ENCODE measurements at regions not wholly inside any gene's neighbourhood (a gene's known extent, or its start where the extent isn't known, plus 50 kb on each side); places are given as distances from the start of the nearest gene placed in this dataset.

DNA sequence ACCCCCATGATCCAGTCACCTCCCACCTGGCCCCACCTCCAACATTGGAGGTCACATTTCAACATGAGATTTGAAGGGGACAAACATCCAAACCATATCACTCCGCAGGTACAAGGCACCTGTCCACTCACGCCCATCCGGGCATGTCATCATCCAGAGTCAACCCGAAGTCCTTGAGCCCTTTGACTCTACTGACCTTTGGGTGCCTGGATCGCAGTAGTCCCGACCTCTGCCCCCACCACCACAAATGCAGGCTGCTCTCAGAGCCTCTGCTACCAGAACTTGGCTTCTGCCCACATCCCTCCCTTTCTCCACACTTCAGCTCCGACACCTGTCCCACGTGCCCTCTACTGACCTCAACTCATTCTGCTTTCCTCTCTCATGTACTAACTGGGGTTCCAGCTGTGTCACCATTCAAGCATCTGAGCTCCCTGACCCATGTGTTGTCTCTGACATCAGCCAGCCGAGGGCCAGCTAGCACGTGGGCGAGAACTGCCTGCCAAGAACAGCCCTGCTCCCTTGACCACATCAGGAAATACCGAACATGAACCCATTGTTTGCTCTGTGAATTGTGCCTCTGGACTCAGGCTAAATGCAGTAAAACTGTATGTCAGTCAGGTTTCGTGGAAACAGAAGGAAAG, 498.3 kb upstream of the SULF2 start:
- no peaks in the 10 kb centered on the region for H3K36me3 Mint-ChIP-seq (ENCODE audit: low read depth)
- peaks cover 6% of the 10 kb centered on the region for H3K27me3 Mint-ChIP-seq
- no peak overlapping the region for H3K4me3 Mint-ChIP-seq
- H3K9me3 Mint-ChIP-seq: no peaks in the 10 kb centered on the region
- no peak overlapping the region for H3K27ac Mint-ChIP-seq
- no peaks in the 10 kb centered on the region for H3K4me1 Mint-ChIP-seq (ENCODE audit: low read depth)

DNA sequence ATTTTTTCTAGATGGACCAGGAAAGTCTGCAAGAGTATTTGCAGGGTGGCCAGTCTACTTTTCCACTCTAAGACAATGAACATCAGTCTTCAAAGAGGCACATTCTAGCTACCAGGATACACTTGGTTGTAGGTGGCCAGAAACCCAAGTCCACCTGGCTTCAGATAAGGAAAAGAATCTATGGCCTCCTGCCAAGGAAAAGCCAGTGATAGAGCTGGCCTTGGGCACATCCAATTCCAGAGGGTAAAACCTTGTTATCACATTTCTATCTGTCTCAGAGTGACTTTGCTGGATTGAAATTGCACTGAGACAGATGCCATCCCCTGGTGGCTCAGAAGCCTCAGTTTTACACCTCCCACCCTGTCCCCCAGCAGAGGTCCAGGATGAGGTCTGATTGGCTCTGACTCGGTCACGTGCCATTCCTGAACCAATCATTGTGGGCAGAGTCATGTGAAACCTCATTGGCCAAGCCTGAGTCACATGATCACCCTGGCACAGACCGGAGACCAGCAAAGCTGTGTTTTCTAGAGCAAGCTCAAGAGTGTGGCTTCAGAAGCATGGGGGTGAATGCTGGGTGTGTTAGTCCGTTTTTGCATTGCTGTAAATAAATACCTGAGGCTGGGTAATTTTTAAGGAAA, 497.4 kb upstream of the SULF2 start:
- Mint-ChIP-seq H3K4me1 (ENCODE audit: low read depth) (no peaks in the 10 kb centered on the region), H3K27me3 (peaks cover 11% of the 10 kb centered on the region), H3K27ac (no peak overlapping the region), H3K4me3 (no peak overlapping the region), H3K9me3 (no peaks in the 10 kb centered on the region), H3K36me3 (ENCODE audit: low read depth) (no peaks in the 10 kb centered on the region)

DNA sequence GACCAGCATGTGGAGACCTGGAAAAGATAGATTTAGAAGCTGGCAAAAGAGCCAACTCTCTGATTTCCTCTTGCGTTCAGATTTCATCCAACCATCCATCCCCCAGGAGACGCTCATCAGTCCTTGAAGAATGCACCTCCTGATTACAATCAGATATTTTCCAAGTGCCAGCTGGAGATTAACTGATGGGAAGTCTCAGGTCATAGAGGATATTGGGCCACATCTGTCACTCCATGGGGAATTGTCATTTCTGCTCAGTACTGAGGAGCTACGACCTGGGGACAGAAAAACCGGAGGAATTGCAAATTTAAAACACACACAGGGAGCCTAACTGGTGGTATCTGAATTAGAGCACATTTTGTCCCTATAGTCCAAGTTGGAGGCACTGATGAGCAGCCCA, 496.2 kb upstream of the SULF2 start:
- Mint-ChIP-seq H3K4me1 (ENCODE audit: low read depth) (no peaks in the 10 kb centered on the region), H3K27ac (no peak overlapping the region), H3K27me3 (peaks cover 11% of the 10 kb centered on the region), H3K9me3 (no peaks in the 10 kb centered on the region), H3K4me3 (no peak overlapping the region), H3K36me3 (ENCODE audit: low read depth) (no peaks in the 10 kb centered on the region)

DNA sequence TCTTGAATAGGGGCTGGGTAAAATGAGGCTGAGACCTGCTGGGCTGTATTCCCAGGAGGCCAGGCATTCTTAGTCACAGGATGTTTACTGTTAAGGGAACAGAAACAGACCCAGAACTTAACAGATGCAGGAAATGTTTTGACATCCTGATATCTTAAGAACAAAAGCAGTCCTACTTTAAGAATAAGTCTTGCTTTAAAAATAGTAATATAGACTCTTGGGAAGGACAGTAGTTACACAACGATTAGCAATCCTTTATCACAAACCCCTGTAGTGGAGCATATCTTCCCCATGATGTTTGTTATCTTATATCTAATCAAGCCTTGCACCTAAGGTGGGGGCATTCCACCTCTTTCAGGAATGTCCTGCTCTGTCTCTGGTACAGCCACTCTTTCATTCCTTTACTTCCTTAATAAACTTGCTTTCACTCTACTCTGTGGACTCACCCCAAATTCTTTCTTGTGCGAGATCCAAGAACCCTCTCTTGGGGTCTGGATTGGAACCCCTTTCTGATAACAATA, 493.7 kb upstream of the SULF2 start:
- Mint-ChIP-seq H3K4me1 (ENCODE audit: low read depth) (no peaks in the 10 kb centered on the region), H3K27me3 (peaks cover 7% of the 10 kb centered on the region), H3K4me3 (no peak overlapping the region)

DNA sequence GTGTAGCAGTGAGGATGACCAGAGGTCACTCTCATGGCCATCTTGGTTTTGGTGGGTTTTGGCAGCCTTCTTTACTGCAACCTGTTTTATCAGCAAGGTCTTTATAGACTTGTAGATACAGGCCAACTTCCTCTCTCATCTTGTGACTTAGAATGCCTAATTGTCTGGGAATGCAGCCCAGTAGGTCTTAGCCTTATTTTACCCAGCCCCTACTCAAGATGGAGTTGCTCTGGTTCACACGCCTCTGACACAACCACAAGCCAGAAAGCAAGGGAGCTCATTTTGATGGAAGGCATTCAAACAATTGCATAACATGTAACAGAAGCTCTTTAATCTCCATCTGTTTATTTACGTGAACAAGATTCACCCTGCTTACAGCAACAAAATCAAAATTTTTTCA, 492.0 kb upstream of the SULF2 start:
- Mint-ChIP-seq H3K27me3 (peaks cover 13% of the 10 kb centered on the region), H3K36me3 (ENCODE audit: low read depth) (no peaks in the 10 kb centered on the region), H3K27ac (no peak overlapping the region), H3K9me3 (no peaks in the 10 kb centered on the region), H3K4me3 (no peak overlapping the region), H3K4me1 (ENCODE audit: low read depth) (no peaks in the 10 kb centered on the region)

More for the DNA sequence above, 493.7 kb upstream of the SULF2 start:
- Mint-ChIP-seq H3K36me3 (ENCODE audit: low read depth) (no peaks in the 10 kb centered on the region), H3K9me3 (no peaks in the 10 kb centered on the region), H3K27ac (no peak overlapping the region)

DNA sequence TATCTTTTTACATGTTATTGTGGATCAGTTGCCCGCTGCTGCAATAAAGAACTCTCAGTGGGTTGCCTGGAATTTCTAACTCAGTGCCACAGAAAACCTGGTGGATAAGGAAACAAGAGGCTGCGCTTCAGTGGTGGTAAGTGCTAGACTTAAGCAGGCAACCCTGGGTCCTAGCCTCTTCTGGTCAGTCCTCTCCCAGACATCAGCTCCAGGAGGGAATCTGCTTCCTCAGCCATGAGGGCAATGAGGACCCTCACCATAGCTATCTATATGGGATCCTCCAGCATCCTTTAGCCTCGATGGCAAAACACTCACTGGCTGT, 490.7 kb upstream of the SULF2 start:
- Mint-ChIP-seq H3K27me3 (peaks cover 13% of the 10 kb centered on the region), H3K4me1 (ENCODE audit: low read depth) (no peaks in the 10 kb centered on the region), H3K4me3 (no peak overlapping the region), H3K36me3 (ENCODE audit: low read depth) (no peaks in the 10 kb centered on the region), H3K9me3 (no peaks in the 10 kb centered on the region), H3K27ac (no peak overlapping the region)

DNA sequence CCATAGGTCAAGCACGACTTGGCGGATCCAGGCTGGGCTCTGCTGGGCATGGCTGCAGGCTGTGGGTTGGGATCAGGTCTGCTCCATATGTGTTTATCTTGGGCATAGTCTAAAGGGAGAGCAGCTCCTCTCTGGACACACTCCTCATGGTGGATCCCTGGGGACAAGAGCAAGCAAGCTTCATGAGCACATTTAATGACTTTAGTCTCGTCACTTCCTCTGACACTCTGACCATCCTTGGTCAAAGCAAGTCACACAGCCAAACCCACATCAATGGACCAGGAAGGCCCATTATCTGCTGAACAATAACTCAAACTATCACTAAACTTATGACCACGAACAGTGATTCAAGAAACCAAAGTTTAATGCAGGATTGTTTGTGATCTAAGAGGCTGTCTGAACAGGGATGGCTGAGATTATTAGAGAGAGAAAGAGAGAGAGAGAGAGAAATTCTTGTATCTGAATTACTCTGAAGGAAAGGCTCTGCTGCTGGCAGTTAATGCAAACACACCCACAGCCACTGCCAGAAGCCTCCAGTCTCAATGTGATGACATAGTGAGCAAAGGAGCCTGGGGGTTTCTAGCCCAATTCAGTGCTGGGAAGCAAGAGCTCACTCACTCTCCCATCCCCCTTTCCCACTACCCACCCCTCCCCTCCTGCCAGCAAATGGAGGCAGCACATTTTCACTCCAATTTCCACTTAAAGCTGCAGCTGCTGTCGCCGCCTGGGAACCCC, 490.2 kb upstream of the SULF2 start:
- Mint-ChIP-seq H3K36me3 (ENCODE audit: low read depth) (no peaks in the 10 kb centered on the region), H3K4me3 (no peak overlapping the region), H3K9me3 (no peaks in the 10 kb centered on the region), H3K27ac (no peak overlapping the region), H3K27me3 (peaks cover 14% of the 10 kb centered on the region), H3K4me1 (ENCODE audit: low read depth) (no peaks in the 10 kb centered on the region)

DNA sequence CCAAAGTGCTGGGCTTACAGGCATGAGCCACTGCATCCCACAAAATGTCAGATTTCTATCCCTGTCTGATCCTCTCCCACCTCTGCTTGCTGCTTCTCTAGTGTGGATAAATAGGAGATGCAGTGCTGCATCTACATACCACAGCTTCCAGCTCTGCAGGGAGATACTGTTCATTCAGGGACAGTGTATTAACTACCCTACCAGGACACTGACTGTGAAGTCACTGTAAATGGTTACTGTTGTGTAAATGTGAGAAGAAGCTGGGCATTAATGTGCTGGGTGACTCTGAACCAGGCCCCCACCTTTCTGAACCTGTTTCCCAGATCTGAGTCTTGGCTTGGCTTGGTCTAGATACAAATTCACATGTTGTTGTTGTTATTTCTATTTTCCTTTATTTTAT, 488.6 kb upstream of the SULF2 start:
- H3K4me3 Mint-ChIP-seq: no peak overlapping the region
- peaks cover 28% of the 10 kb centered on the region for H3K27me3 Mint-ChIP-seq
- no peaks in the 10 kb centered on the region for H3K4me1 Mint-ChIP-seq (ENCODE audit: low read depth)
- H3K9me3 Mint-ChIP-seq: no peaks in the 10 kb centered on the region
- H3K27ac Mint-ChIP-seq: no peak overlapping the region
- no peaks in the 10 kb centered on the region for H3K36me3 Mint-ChIP-seq (ENCODE audit: low read depth)

DNA sequence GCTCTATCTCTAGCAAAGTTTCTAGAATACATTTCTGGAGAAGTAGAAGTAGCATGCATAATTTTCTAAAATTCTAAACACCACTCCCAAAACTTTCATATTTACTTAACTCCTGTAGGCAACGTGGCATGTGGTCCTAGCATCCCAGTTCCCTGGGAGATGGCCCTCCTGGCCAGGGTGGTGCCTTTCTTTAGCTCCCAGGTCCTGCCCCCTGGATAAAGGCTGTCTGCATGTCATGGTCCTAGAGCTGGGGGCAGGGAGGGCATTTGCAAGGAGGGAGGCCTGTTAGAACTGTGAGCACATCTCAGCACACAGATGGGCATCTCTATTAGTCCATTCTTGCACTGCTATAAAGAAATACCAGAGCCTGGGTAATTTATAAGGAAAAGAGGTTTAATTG, 485.6 kb upstream of the SULF2 start:
- Mint-ChIP-seq H3K27me3 (peaks cover 23% of the 10 kb centered on the region), H3K4me1 (ENCODE audit: low read depth) (no peaks in the 10 kb centered on the region), H3K36me3 (ENCODE audit: low read depth) (no peaks in the 10 kb centered on the region), H3K27ac (no peak overlapping the region), H3K9me3 (no peaks in the 10 kb centered on the region), H3K4me3 (no peak overlapping the region)

DNA sequence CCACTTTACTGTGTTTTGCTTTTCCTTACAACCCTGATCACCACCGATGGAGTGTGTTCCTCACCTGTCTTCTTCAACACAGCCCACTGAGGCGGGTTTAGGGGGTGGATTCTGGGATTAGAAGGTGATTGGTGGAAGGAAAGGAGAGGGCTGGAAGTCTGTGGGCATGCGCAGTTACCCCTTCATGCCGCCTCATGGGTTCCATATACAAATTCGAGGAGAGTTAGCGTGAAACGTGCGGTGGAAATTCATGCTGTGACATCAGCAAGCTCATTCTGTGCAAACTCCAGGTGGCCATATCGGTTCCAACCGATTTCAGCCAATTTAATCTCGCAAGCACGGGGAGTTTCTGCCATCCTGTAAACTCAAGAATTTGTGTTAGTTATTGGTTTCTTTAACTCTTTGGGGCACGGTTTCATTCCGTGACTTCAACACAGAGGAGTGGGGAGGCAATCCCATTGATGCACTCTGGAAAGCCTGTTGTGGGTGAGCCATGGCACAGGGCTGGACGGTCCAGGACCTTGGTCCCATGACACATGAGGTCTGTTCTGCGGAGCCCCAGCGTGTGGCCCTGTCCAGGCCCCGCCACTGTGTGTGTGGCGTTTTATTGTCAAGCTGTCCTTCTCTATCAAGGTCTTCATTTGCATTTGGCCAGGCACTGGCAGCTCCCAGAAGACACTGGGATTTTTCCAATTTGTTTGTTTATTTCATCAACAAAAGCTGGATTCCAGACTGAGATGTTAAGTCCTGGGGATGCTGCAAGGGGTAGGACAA, 482.8 kb upstream of the SULF2 start:
- no peaks in the 10 kb centered on the region for H3K36me3 Mint-ChIP-seq (ENCODE audit: low read depth)
- no peaks in the 10 kb centered on the region for H3K4me1 Mint-ChIP-seq (ENCODE audit: low read depth)
- no peak overlapping the region for H3K4me3 Mint-ChIP-seq
- peaks cover 21% of the 10 kb centered on the region for H3K27me3 Mint-ChIP-seq
- no peaks in the 10 kb centered on the region for H3K9me3 Mint-ChIP-seq
- no peak overlapping the region for H3K27ac Mint-ChIP-seq

DNA sequence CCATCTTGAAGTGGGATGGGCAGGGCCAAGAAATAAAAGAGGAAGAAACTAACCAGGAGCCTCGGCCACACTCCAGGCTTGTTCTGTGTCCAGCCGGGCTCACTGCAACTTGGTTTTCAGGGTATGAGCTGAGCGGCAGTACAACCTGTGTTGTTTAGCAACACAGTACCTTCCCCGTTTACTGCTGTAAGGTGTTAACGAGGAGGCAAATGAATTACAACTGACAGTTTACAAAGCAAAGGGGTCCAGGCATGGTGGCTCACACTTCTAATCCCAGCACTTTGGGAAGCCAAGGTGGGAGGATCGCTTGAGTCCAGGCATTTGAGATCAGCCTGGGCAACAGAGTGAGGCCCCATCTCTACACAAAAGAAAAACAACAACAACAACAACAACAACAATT, 481.3 kb upstream of the SULF2 start:
- peaks cover 16% of the 10 kb centered on the region for H3K27me3 Mint-ChIP-seq
- no peak overlapping the region for H3K4me3 Mint-ChIP-seq
- H3K27ac Mint-ChIP-seq: no peak overlapping the region
- H3K36me3 Mint-ChIP-seq (ENCODE audit: low read depth): no peaks in the 10 kb centered on the region
- no peaks in the 10 kb centered on the region for H3K4me1 Mint-ChIP-seq (ENCODE audit: low read depth)
- no peaks in the 10 kb centered on the region for H3K9me3 Mint-ChIP-seq

DNA sequence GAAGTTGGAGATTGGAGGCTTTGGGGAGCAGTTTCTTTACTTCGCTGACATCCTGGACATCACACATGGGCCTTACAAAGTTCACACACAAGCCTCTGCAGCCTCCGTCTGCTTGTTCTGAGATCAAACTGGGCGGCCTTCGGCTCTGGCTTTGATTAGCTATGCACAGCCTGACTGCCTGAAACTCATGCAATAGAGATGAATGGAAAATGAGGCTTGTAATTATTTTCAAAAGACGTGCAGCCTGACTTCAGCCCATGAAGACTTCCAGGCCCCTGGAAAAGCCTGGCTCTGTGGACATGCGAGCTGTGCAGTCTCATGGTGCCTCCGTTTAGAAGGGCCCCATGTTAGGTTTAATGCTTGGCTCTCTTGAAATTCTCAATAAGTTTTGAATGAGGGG, 480.5 kb upstream of the SULF2 start:
- no peaks in the 10 kb centered on the region for H3K36me3 Mint-ChIP-seq (ENCODE audit: low read depth)
- no peaks in the 10 kb centered on the region for H3K4me1 Mint-ChIP-seq (ENCODE audit: low read depth)
- no peak overlapping the region for H3K27ac Mint-ChIP-seq
- no peaks in the 10 kb centered on the region for H3K9me3 Mint-ChIP-seq
- peaks cover 16% of the 10 kb centered on the region for H3K27me3 Mint-ChIP-seq
- no peak overlapping the region for H3K4me3 Mint-ChIP-seq

DNA sequence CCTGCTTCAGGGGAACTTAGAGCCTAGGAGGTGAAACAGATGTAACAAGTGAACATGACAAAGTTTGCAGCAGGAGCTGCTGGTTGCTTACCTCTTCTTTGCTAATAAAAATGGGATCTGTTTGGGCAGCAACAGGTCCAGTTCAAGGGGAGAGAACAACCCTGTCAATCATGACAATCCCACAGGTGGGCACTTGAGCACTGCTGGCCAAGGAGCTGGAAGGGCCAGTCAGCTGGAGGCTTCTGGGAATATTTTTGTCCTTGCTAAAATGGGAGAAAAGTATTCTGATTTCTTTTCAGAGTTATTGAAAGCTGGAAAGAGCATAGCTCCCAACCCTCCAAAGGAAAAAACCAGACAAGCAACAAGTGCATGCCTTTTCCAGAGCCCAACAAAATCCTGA, 477.7 kb upstream of the SULF2 start:
- Mint-ChIP-seq H3K27me3 (peaks cover 6% of the 10 kb centered on the region), H3K4me3 (no peak overlapping the region), H3K9me3 (no peaks in the 10 kb centered on the region), H3K36me3 (ENCODE audit: low read depth) (no peaks in the 10 kb centered on the region), H3K4me1 (ENCODE audit: low read depth) (no peaks in the 10 kb centered on the region), H3K27ac (no peak overlapping the region)

DNA sequence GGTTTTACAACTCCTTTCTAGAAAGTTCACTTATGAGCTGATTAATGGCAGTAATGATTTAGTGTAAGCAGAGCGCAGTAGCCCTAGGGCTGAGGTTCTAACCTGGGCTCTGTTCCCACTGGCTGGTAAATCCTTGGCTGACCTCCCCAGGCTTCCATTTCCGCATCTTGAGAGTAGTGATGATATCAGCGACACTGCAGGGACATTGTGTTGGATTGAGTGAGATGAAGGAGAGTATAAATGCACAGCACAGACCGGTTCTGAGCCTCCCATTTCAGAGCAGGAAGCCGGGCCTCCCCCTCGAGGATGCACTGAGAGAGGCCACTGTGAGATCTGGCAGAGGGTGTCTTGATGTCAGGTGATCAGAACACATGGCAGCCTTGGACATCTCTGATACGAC, 477.2 kb upstream of the SULF2 start:
- Mint-ChIP-seq H3K27ac (no peak overlapping the region), H3K4me3 (no peak overlapping the region), H3K36me3 (ENCODE audit: low read depth) (no peaks in the 10 kb centered on the region), H3K4me1 (ENCODE audit: low read depth) (no peaks in the 10 kb centered on the region), H3K27me3 (peaks cover 6% of the 10 kb centered on the region), H3K9me3 (no peaks in the 10 kb centered on the region)

DNA sequence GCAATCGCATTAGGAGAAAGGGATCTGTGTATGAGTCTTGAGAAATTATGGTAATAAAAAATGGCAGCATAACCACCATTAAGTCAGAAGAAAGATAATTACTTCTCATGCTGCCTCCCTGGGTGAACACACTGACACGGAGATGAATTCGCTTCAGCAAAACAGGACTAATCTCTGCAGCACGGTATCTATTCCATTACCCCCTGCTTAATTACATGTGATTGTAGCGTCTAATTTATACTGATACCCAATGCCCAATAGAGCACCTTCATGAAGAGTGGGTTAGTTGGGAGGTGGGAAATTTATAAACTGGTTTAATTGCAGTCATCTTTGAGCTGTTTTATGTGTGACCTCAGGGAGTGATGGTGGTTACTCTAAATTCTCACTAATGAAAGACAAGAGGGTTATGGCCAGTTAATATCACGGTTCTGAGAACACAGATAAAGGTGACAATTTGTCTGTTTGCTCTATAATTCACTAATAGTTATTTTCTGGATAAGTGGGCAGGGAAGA, 476.2 kb upstream of the SULF2 start:
- Mint-ChIP-seq H3K9me3 (no peaks in the 10 kb centered on the region), H3K27me3 (peaks cover 6% of the 10 kb centered on the region), H3K4me1 (ENCODE audit: low read depth) (no peaks in the 10 kb centered on the region), H3K36me3 (ENCODE audit: low read depth) (no peaks in the 10 kb centered on the region), H3K4me3 (no peak overlapping the region), H3K27ac (no peak overlapping the region)
